ENCODE measurements at regions not wholly inside any gene's neighbourhood (a gene's known extent, or its start where the extent isn't known, plus 50 kb on each side); places are given as distances from the start of the nearest gene placed in this dataset.

- no peaks in the 10 kb centered on the region for H3K27me3 ChIP-seq
- H3K36me3 ChIP-seq = no peaks in the 10 kb centered on the region
- intact Hi-C loops (cut with DNase I) = no loop called here
- no peaks in the 10 kb centered on the region for H3K4me1 ChIP-seq
- no peak overlapping the region for H3K27ac ChIP-seq
- DNase-seq (ENCODE audit: low spot score in 2 of 2) = no peak
- TF ChIP-seq CTCF (IDR thresholded peaks at IDR 0.05) = no peak
- no peak overlapping the region for H3K4me3 ChIP-seq
- H3K9me3 ChIP-seq = no peaks in the 10 kb centered on the region
Measured at GRCh38 chr12:41627476-41627875, 439.4 kb downstream of the PDZRN4 start.

- Histone ChIP-seq H3K4me3 (no peak overlapping the region), H3K9me3 (no peaks in the 10 kb centered on the region), H3K4me1 (no peaks in the 10 kb centered on the region), H3K27me3 (no peaks in the 10 kb centered on the region), H3K36me3 (no peaks in the 10 kb centered on the region), H3K27ac (no peak overlapping the region)
- no peak for DNase-seq (ENCODE audit: low spot score in 2 of 2)
- intact Hi-C loops (cut with DNase I) = no loop called here
- TF ChIP-seq CTCF (IDR thresholded peaks at IDR 0.05) = no peak
Measured at GRCh38 chr12:41624571-41624970, 436.5 kb downstream of the PDZRN4 start.

All from ascending aorta (tissue), 2 donors.